Caco-2 (cell line): ENCODE measurements at regions not wholly inside any gene's neighbourhood (a gene's known extent, or its start where the extent isn't known, plus 50 kb on each side); places are given as distances from the start of the nearest gene placed in this dataset.

Experiments used
- BruUV-seq: library from RNA; stranded (reverse); fragments of 400-500 nt; replicated peaks from 2 replicates; lab custom pipeline; 2021; lab: Mats Ljungman, UMichigan
- CTCF ChIA-PET: fragments of 300-600 bp; sonication (Branson Sonifier 250); formaldehyde crosslinking; loops from one replicate; lab custom pipeline; 2022; ENCODE audit warnings: antibody characterized with exemption; lab: Charles Lee
- POLR2A ChIA-PET: fragments of 300-600 bp; sonication (Branson Sonifier 250); formaldehyde crosslinking; loops from one replicate; lab custom pipeline; 2022; ENCODE audit warnings: antibody characterized with exemption; lab: Charles Lee
- DNase-seq, 2 experiments: peaks; one replicate each; pipeline versions ENCODE4 v3.0.0 to v3.0.0-alpha.2; 2020 to 2022
- H3K27me3 ChIP-seq: replicated peaks from 2 replicates; pipeline ENCODE4 v1.6.0; 2011; ENCODE audit warnings: low read length; ENCODE audit not compliant: control insufficient read depth, insufficient read depth
- H3K36me3 ChIP-seq: 2 replicates; pipeline ENCODE4 v1.5.1; 2011; ENCODE audit warnings: low read length; ENCODE audit not compliant: control insufficient read depth, insufficient read depth
- H3K4me1 ChIP-seq: fragments of 250-450 bp; sonication (Bioruptor Pico); 2 replicates; pipeline ENCODE4 v1.5.1; 2020; ENCODE audit warnings: mild to moderate bottlenecking
- H3K4me3 ChIP-seq: 2 replicates; pipeline ENCODE4 v1.5.1; 2011; ENCODE audit warnings: low read depth, mild to moderate bottlenecking, control low read depth, low read length
- H3K9me3 ChIP-seq: fragments of 250-450 bp; sonication (Bioruptor Pico); 2 replicates; pipeline ENCODE4 v1.5.1; 2020; ENCODE audit warnings: mild to moderate bottlenecking, moderate library complexity
- H3K27ac Mint-ChIP-seq: one replicate; pipeline ENCODE4 v1.8.0; 2022; ENCODE audit warnings: mixed read lengths; ENCODE audit not compliant: unreplicated experiment
- H3K27me3 Mint-ChIP-seq: one replicate; pipeline ENCODE4 v1.8.0; 2022; ENCODE audit warnings: mixed read lengths; ENCODE audit not compliant: insufficient read depth, unreplicated experiment
- H3K36me3 Mint-ChIP-seq: one replicate; pipeline ENCODE4 v1.8.0; 2022; ENCODE audit warnings: mild to moderate bottlenecking, mixed read lengths; ENCODE audit not compliant: insufficient read depth, unreplicated experiment
- H3K4me1 Mint-ChIP-seq: one replicate; pipeline ENCODE4 v1.8.0; 2022; ENCODE audit warnings: low read depth, mixed read lengths; ENCODE audit not compliant: unreplicated experiment
- H3K4me3 Mint-ChIP-seq: one replicate; pipeline ENCODE4 v1.8.0; 2022; ENCODE audit warnings: mild to moderate bottlenecking, moderate library complexity, mixed read lengths; ENCODE audit not compliant: unreplicated experiment
- H3K9me3 Mint-ChIP-seq: one replicate; pipeline ENCODE4 v1.8.0; 2022; ENCODE audit warnings: mixed read lengths; ENCODE audit not compliant: unreplicated experiment
- intact Hi-C: fragments of 100-400 bp; cut with micrococcal nuclease; formaldehyde crosslinking; loops from one replicate; pipeline ENCODE4 v1.10.0; 2022; ENCODE audit not compliant: unreplicated experiment
- TF ChIP-seq, protein P1 (sequence below), 2 experiments: fragments of 200-600 bp in 1 of 2; IDR thresholded peaks; 1 replicate in 1 of 2; 2 replicates in 1 of 2; pipeline versions ENCODE4 v1.5.1 to v1.8.0; 2011 to 2022; ENCODE audit warnings: antibody characterized with exemption in 1 of 2, control low read depth in 1 of 2, inconsistent platforms in 1 of 2, low read depth in 1 of 2, low read length in 1 of 2, mild to moderate bottlenecking in 1 of 2, moderate library complexity in 1 of 2; ENCODE audit not compliant: insufficient read depth in 1 of 2, severe bottlenecking in 1 of 2, unreplicated experiment in 1 of 2

DNA sequence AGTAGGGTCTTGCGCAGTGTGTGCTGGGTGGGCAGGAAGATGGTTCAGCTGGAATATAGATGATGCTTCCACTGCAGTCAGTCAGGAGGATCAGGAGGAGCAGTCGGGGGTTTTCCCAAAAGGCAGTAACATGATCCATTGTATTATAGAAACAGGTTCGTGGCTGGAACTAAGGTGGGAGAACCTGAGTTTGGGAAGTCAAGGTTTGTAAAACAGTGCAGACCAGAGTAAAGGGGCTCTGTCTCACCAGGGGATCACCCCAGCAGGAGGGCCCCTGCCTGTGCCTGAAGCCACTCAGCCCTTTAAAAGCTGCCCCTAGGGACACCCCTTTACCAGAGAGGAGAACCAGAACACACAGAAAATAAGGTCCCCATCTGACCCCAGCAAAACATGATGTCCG, 213.4 kb downstream of the AUH start:
- no peaks in the 10 kb centered on the region for H3K4me1 ChIP-seq
- POLR2A ChIA-PET = no interaction called here
- TF ChIP-seq, protein P1, sequence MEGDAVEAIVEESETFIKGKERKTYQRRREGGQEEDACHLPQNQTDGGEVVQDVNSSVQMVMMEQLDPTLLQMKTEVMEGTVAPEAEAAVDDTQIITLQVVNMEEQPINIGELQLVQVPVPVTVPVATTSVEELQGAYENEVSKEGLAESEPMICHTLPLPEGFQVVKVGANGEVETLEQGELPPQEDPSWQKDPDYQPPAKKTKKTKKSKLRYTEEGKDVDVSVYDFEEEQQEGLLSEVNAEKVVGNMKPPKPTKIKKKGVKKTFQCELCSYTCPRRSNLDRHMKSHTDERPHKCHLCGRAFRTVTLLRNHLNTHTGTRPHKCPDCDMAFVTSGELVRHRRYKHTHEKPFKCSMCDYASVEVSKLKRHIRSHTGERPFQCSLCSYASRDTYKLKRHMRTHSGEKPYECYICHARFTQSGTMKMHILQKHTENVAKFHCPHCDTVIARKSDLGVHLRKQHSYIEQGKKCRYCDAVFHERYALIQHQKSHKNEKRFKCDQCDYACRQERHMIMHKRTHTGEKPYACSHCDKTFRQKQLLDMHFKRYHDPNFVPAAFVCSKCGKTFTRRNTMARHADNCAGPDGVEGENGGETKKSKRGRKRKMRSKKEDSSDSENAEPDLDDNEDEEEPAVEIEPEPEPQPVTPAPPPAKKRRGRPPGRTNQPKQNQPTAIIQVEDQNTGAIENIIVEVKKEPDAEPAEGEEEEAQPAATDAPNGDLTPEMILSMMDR (IDR thresholded peaks at IDR 0.05; ENCODE audit: insufficient read depth in 1 of 2, low read depth in 1 of 2, low read length in 1 of 2, severe bottlenecking in 1 of 2, unreplicated experiment in 1 of 2) = no peak
- H3K27me3 Mint-ChIP-seq = no peaks in the 10 kb centered on the region
- H3K36me3 ChIP-seq = no peaks in the 10 kb centered on the region
- H3K9me3 ChIP-seq = no peaks in the 10 kb centered on the region
- BruUV-seq = no TSS peak
- CTCF ChIA-PET = no interaction called here
- no peak for DNase-seq
- no peaks in the 10 kb centered on the region for H3K4me1 Mint-ChIP-seq
- H3K36me3 Mint-ChIP-seq = no peaks in the 10 kb centered on the region
- no peaks in the 10 kb centered on the region for H3K9me3 Mint-ChIP-seq
- no peaks in the 10 kb centered on the region for H3K27me3 ChIP-seq
- no peak overlapping the region for H3K4me3 ChIP-seq
- H3K27ac Mint-ChIP-seq = no peak overlapping the region
- H3K4me3 Mint-ChIP-seq = no peak overlapping the region
- intact Hi-C loops = no loop called here

DNA sequence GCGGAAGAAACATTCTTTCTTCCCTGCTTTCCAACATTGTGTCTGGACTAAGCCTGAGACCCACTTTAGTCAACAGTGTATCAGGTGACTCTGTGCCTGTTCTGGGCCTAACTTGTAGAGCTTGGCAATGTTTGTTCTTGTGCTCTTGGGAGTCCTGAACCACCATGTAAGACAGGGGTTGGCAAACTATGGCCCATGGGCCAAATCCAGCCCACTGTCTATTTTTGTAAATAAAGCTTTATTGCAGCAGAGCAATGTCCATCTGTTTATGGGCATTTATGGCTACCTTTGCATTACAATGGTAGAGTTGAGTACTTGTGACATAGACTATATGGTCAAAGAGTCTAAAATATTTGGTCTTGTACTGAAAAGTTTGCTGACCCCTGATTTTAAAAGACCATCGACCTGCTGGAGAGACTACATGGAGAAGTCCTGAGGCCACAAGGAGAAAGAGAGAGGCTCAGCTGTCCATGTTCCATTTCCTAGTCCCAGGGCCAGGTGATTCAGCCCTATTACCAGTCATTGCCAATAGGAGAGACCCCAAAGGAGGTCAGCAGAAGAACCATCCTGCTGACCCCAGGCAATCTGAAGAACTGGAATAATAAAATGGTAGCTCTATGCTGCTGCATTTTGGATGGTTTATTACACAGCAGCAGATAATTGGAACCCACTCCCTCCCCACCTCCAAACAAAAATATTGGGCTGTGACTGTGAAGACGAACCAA, 211.3 kb downstream of the AUH start:
- H3K27ac Mint-ChIP-seq = no peak overlapping the region
- intact Hi-C loops = no loop called here
- H3K36me3 ChIP-seq = no peaks in the 10 kb centered on the region
- H3K4me1 Mint-ChIP-seq = no peaks in the 10 kb centered on the region
- no peaks in the 10 kb centered on the region for H3K27me3 Mint-ChIP-seq
- no peaks in the 10 kb centered on the region for H3K4me1 ChIP-seq
- POLR2A ChIA-PET = no interaction called here
- CTCF ChIA-PET = no interaction called here
- H3K4me3 Mint-ChIP-seq = no peak overlapping the region
- TF ChIP-seq, protein P1 (IDR thresholded peaks at IDR 0.05; ENCODE audit: insufficient read depth in 1 of 2, low read depth in 1 of 2, low read length in 1 of 2, severe bottlenecking in 1 of 2, unreplicated experiment in 1 of 2) = no peak
- no TSS peak for BruUV-seq
- H3K9me3 Mint-ChIP-seq = no peaks in the 10 kb centered on the region
- H3K9me3 ChIP-seq = no peaks in the 10 kb centered on the region
- no peaks in the 10 kb centered on the region for H3K36me3 Mint-ChIP-seq
- H3K4me3 ChIP-seq = no peak overlapping the region
- no peaks in the 10 kb centered on the region for H3K27me3 ChIP-seq
- no peak for DNase-seq

DNA sequence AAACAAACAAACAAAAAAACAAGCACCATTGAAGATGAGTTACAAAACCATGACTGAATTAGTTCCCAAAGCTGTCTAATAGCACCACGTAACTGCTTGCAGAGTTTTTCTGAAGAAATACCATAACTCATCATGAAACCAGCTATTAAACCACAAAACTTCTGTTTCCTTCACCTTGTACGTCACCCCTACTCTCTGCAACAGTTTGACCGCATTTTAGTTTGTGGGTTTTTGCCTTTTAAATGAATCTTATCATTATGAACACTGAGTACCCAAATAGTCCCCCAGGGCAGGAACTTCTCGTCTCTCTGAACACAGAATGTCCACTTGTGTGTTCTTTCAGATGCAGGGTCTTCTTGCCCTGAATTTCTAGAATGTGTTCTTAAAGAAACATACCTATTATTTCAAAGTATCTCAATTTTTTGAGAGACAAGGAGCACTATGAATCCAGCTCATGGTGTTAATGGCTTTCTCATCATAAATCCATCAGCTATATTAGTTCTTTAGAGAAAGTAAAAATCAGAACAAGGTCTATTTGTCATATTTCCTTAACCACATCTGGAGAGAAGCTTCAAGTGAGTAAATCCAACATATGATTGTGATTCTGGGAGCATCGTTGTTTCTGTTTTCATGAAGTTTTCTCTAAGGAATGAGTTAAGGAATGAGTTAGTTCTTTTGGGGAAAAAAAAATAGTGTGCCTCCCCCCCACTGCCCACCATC, 210.6 kb downstream of the AUH start:
- no TSS peak for BruUV-seq
- CTCF ChIA-PET = no interaction called here
- Mint-ChIP-seq H3K4me1 (no peaks in the 10 kb centered on the region), H3K27me3 (no peaks in the 10 kb centered on the region), H3K9me3 (no peaks in the 10 kb centered on the region), H3K27ac (no peak overlapping the region), H3K4me3 (no peak overlapping the region), H3K36me3 (no peaks in the 10 kb centered on the region)
- intact Hi-C loops = no loop called here
- no peaks in the 10 kb centered on the region for H3K27me3 ChIP-seq
- POLR2A ChIA-PET = no interaction called here
- H3K36me3 ChIP-seq = no peaks in the 10 kb centered on the region
- no peak for DNase-seq
- H3K4me1 ChIP-seq = no peaks in the 10 kb centered on the region
- H3K4me3 ChIP-seq = no peak overlapping the region
- H3K9me3 ChIP-seq = no peaks in the 10 kb centered on the region
- TF ChIP-seq, protein P1 (IDR thresholded peaks at IDR 0.05; ENCODE audit: insufficient read depth in 1 of 2, low read depth in 1 of 2, low read length in 1 of 2, severe bottlenecking in 1 of 2, unreplicated experiment in 1 of 2) = no peak
